IMR-90 (cell line): ENCODE measurements at regions not wholly inside any gene's neighbourhood (a gene's known extent, or its start where the extent isn't known, plus 50 kb on each side); places are given as distances from the start of the nearest gene placed in this dataset.

ENCODE experiments used
- CEBPB ChIP-seq: IDR thresholded peaks from 2 replicates; pipeline ENCODE4 v1.6.1; 2012; ENCODE audit warnings: low read depth, low read length, improper control_type of control experiment
- CHD1 ChIP-seq: IDR thresholded peaks from 2 replicates; pipeline ENCODE4 v1.6.1; 2012; ENCODE audit warnings: low read depth, low read length, improper control_type of control experiment
- CTCF ChIP-seq: conservative IDR thresholded peaks from 2 replicates; pipeline ENCODE4 v1.5.1; 2012; ENCODE audit warnings: mild to moderate bottlenecking, low read depth, low read length, improper control_type of control experiment
- ELK1 ChIP-seq: fragments of 150-350 bp; IDR thresholded peaks from 2 replicates; pipeline ENCODE4 v1.6.1; 2016; ENCODE audit warnings: low read depth, mild to moderate bottlenecking, low read length, moderate library complexity, borderline replicate concordance
- FOS ChIP-seq: fragments of 150-350 bp; IDR thresholded peaks from 2 replicates; pipeline ENCODE4 v1.6.1; 2016; ENCODE audit warnings: low read depth, low read length
- MAFK ChIP-seq: IDR thresholded peaks from 2 replicates; pipeline ENCODE4 v1.6.1; 2012; ENCODE audit warnings: low read depth, low read length, improper control_type of control experiment
- MXI1 ChIP-seq: IDR thresholded peaks from 2 replicates; pipeline ENCODE4 v1.6.1; 2012; ENCODE audit warnings: low read depth, mild to moderate bottlenecking, low read length, moderate library complexity, borderline replicate concordance
- NFE2L2 ChIP-seq: fragments of 150-350 bp; IDR thresholded peaks from 2 replicates; pipeline ENCODE4 v1.6.1; 2016; ENCODE audit warnings: low read depth, mild to moderate bottlenecking, low read length
- POLR2A ChIP-seq: IDR thresholded peaks from 2 replicates; pipeline ENCODE4 v1.6.1; 2012; ENCODE audit warnings: mild to moderate bottlenecking, low read depth, low read length
- RAD21 ChIP-seq: IDR thresholded peaks from 2 replicates; pipeline ENCODE4 v1.6.1; 2012; ENCODE audit warnings: low read length, improper control_type of control experiment
- RCOR1 ChIP-seq: IDR thresholded peaks from 2 replicates; pipeline ENCODE4 v1.6.1; 2012; ENCODE audit warnings: mild to moderate bottlenecking, low read length, improper control_type of control experiment; ENCODE audit not compliant: insufficient replicate concordance
- RFX5 ChIP-seq: IDR thresholded peaks from 2 replicates; pipeline ENCODE4 v1.8.0; 2012; ENCODE audit warnings: low read depth, mild to moderate bottlenecking, low read length, moderate library complexity
- SMC3 ChIP-seq: fragments of 150-350 bp; IDR thresholded peaks from 2 replicates; pipeline ENCODE4 v1.6.1; 2016; ENCODE audit warnings: low read depth, mild to moderate bottlenecking, antibody characterized with exemption, low read length, moderate library complexity
- USF2 ChIP-seq: fragments of 150-350 bp; IDR thresholded peaks from 2 replicates; pipeline ENCODE4 v1.6.1; 2017; ENCODE audit warnings: mild to moderate bottlenecking, antibody characterized with exemption, low read length, low read depth

GRCh38 chr13:68715651-68716050 lies 1392.0 kb upstream of the ATXN8OS start:
- TF ChIP-seq RCOR1 (no peak), CTCF (no peak), POLR2A (no peak), CEBPB (no peak), NFE2L2 (no peak), RFX5 (no peak), RAD21 (no peak), MXI1 (no peak), MAFK (no peak), USF2 (no peak), CHD1 (no peak), ELK1 (no peak), FOS (no peak), SMC3 (no peak)
